Stimulated activated CD8-positive, alpha-beta memory T cell treated with anti-CD3 and anti-CD28 coated beads, Interleukin-15, amount 100 ng/mL, for 48 hours (primary cell): ENCODE measurements at regions not wholly inside any gene's neighbourhood (a gene's known extent, or its start where the extent isn't known, plus 50 kb on each side); places are given as distances from the start of the nearest gene placed in this dataset.

Experiments
- DNase-seq, 2 donors: peaks; one replicate each; pipeline ENCODE4 v3.0.0-alpha.2; 2020; ENCODE audit warnings: low read depth in 2 of 2

- no peak for DNase-seq
Observed at GRCh38 chr15:38857814-38858213, 293.2 kb upstream of the RASGRP1 start.

GRCh38 chr15:38859574-38859973 lies 295.0 kb upstream of the RASGRP1 start:
- DNase-seq: no peak

- no peak for DNase-seq
Observed at GRCh38 chr15:38860253-38860652, 295.6 kb upstream of the RASGRP1 start.

GRCh38 chr15:38860674-38861073 lies 296.1 kb upstream of the RASGRP1 start:
- DNase-seq: no peak

GRCh38 chr15:38861108-38861507 lies 296.5 kb upstream of the RASGRP1 start:
- no peak for DNase-seq

GRCh38 chr15:38862099-38862498 lies 297.5 kb upstream of the RASGRP1 start:
- DNase-seq: no peak

- DNase-seq: no peak
Observed at GRCh38 chr15:38863381-38863780, 298.8 kb upstream of the RASGRP1 start.

- no peak for DNase-seq
Observed at GRCh38 chr15:38864122-38864521, 299.5 kb upstream of the RASGRP1 start.

- no peak for DNase-seq
Observed at GRCh38 chr15:38864827-38865581, 300.4 kb upstream of the RASGRP1 start.

- DNase-seq: no peak
Observed at GRCh38 chr15:38867556-38867955, 302.9 kb upstream of the RASGRP1 start.

GRCh38 chr15:38868326-38869114 lies 303.9 kb upstream of the RASGRP1 start:
- DNase-seq: no peak

- no peak for DNase-seq
Observed at GRCh38 chr15:38871638-38872037, 307.0 kb upstream of the RASGRP1 start.

GRCh38 chr15:38872732-38873131 lies 308.1 kb upstream of the RASGRP1 start:
- no peak for DNase-seq

- no peak for DNase-seq
Observed at GRCh38 chr15:38873158-38873557, 308.5 kb upstream of the RASGRP1 start.

GRCh38 chr15:38874464-38874863 lies 309.9 kb upstream of the RASGRP1 start:
- no peak for DNase-seq

GRCh38 chr15:38876211-38876610 lies 311.6 kb upstream of the RASGRP1 start:
- no peak for DNase-seq

- no peak for DNase-seq
Observed at GRCh38 chr15:38876621-38877020, 312.0 kb upstream of the RASGRP1 start.

GRCh38 chr15:38877471-38877870 lies 312.9 kb upstream of the RASGRP1 start:
- no peak for DNase-seq

- DNase-seq: no peak
Observed at GRCh38 chr15:38878026-38878425, 313.4 kb upstream of the RASGRP1 start.

- no peak for DNase-seq
Observed at GRCh38 chr15:38878926-38879325, 314.3 kb upstream of the RASGRP1 start.

GRCh38 chr15:38879909-38880471 lies 315.4 kb upstream of the RASGRP1 start:
- no peak for DNase-seq

- DNase-seq: no peak
Observed at GRCh38 chr15:38882221-38882620, 317.6 kb upstream of the RASGRP1 start.

GRCh38 chr15:38883987-38884386 lies 319.4 kb upstream of the RASGRP1 start:
- no peak for DNase-seq
